ENCODE measurements at regions not wholly inside any gene's neighbourhood (a gene's known extent, or its start where the extent isn't known, plus 50 kb on each side); places are given as distances from the start of the nearest gene placed in this dataset.

- Histone ChIP-seq H3K27ac (ENCODE audit: low read depth, low read length) (no peak overlapping the region), H3K79me2 (ENCODE audit: insufficient read depth, low read length) (no peaks in the 10 kb centered on the region), H3K4me1 (ENCODE audit: insufficient read depth, low read length) (no peaks in the 10 kb centered on the region), H3K36me3 (ENCODE audit: insufficient read depth, low read length) (no peaks in the 10 kb centered on the region), H3K9me3 (ENCODE audit: insufficient read depth, low read depth, low read length) (no peaks in the 10 kb centered on the region), H4K20me1 (ENCODE audit: insufficient read depth, low read length) (no peaks in the 10 kb centered on the region), H3K9ac (ENCODE audit: low read length) (no peak overlapping the region), H3K27me3 (ENCODE audit: insufficient read depth, low read length) (no peaks in the 10 kb centered on the region), H3K4me2 (ENCODE audit: low read length) (no peak overlapping the region), H2AFZ (ENCODE audit: low read depth, low read length) (no peak overlapping the region), H3K4me3 (ENCODE audit: insufficient read depth, low read depth, low read length) (no peak overlapping the region)
- Mint-ChIP-seq H3K27me3 (ENCODE audit: low read depth, unreplicated experiment) (no peaks in the 10 kb centered on the region), H3K4me1 (ENCODE audit: low read depth, unreplicated experiment) (no peaks in the 10 kb centered on the region), H3K27ac (ENCODE audit: unreplicated experiment) (no peak overlapping the region), H3K4me3 (ENCODE audit: unreplicated experiment) (no peak overlapping the region), H3K9me3 (ENCODE audit: unreplicated experiment) (no peaks in the 10 kb centered on the region), H3K36me3 (ENCODE audit: low read depth, unreplicated experiment) (no peaks in the 10 kb centered on the region)
- no peak for FAIRE-seq
- no peak for TF ChIP-seq EZH2 (IDR thresholded peaks at IDR 0.05; ENCODE audit: insufficient read depth, low read length)
- no peak for TF ChIP-seq CTCF (IDR thresholded peaks at IDR 0.05; ENCODE audit: insufficient read depth, low read depth, low read length)
- DNase-seq (ENCODE audit: low read depth): no peak
Measured at GRCh38 chr2:223365158-223365679, 236.9 kb downstream of the SCG2 start.

DNA sequence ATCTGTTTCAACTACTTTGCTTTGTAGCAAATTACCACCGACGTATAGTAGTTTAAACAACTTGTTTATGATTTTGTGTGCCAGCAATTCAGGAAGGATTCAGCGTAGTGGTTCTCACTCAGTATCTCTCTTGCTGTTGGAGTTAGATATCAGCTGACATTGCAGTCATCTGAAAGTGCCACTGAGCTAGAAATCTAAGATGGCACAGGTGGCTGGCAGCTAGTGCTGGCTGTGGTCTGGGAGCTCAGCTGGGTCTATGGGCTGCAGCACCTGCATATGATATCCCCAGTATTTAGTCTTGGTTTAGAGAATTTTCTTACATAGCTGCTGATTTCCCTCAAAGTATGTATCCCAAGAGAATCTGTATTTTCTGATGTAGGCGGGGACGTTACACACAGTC, 235.6 kb downstream of the SCG2 start:
- Histone ChIP-seq H3K4me3 (ENCODE audit: insufficient read depth, low read depth, low read length) (no peak overlapping the region), H3K27me3 (ENCODE audit: insufficient read depth, low read length) (no peaks in the 10 kb centered on the region), H3K36me3 (ENCODE audit: insufficient read depth, low read length) (no peaks in the 10 kb centered on the region), H3K9me3 (ENCODE audit: insufficient read depth, low read depth, low read length) (no peaks in the 10 kb centered on the region), H3K4me1 (ENCODE audit: insufficient read depth, low read length) (no peaks in the 10 kb centered on the region), H3K79me2 (ENCODE audit: insufficient read depth, low read length) (no peaks in the 10 kb centered on the region), H3K27ac (ENCODE audit: low read depth, low read length) (no peak overlapping the region), H3K9ac (ENCODE audit: low read length) (no peak overlapping the region), H4K20me1 (ENCODE audit: insufficient read depth, low read length) (no peaks in the 10 kb centered on the region), H3K4me2 (ENCODE audit: low read length) (no peak overlapping the region), H2AFZ (ENCODE audit: low read depth, low read length) (no peak overlapping the region)
- Mint-ChIP-seq H3K4me3 (ENCODE audit: unreplicated experiment) (no peak overlapping the region), H3K36me3 (ENCODE audit: low read depth, unreplicated experiment) (no peaks in the 10 kb centered on the region), H3K4me1 (ENCODE audit: low read depth, unreplicated experiment) (no peaks in the 10 kb centered on the region), H3K27me3 (ENCODE audit: low read depth, unreplicated experiment) (no peaks in the 10 kb centered on the region), H3K9me3 (ENCODE audit: unreplicated experiment) (no peaks in the 10 kb centered on the region), H3K27ac (ENCODE audit: unreplicated experiment) (no peak overlapping the region)
- no peak for FAIRE-seq
- TF ChIP-seq CTCF (IDR thresholded peaks at IDR 0.05; ENCODE audit: insufficient read depth, low read depth, low read length) (no peak), EZH2 (IDR thresholded peaks at IDR 0.05; ENCODE audit: insufficient read depth, low read length) (no peak)
- DNase-seq (ENCODE audit: low read depth): no peak

- Histone ChIP-seq H3K27ac (ENCODE audit: low read depth, low read length) (no peak overlapping the region), H3K79me2 (ENCODE audit: insufficient read depth, low read length) (no peaks in the 10 kb centered on the region), H3K4me1 (ENCODE audit: insufficient read depth, low read length) (no peaks in the 10 kb centered on the region), H3K4me2 (ENCODE audit: low read length) (no peak overlapping the region), H2AFZ (ENCODE audit: low read depth, low read length) (no peak overlapping the region), H3K27me3 (ENCODE audit: insufficient read depth, low read length) (no peaks in the 10 kb centered on the region), H3K4me3 (ENCODE audit: insufficient read depth, low read depth, low read length) (no peak overlapping the region), H3K9ac (ENCODE audit: low read length) (no peak overlapping the region), H4K20me1 (ENCODE audit: insufficient read depth, low read length) (no peaks in the 10 kb centered on the region), H3K36me3 (ENCODE audit: insufficient read depth, low read length) (no peaks in the 10 kb centered on the region), H3K9me3 (ENCODE audit: insufficient read depth, low read depth, low read length) (no peaks in the 10 kb centered on the region)
- DNase-seq (ENCODE audit: low read depth) (no peak), FAIRE-seq (no peak)
- no peaks in the 10 kb centered on the region for H3K4me1 Mint-ChIP-seq (ENCODE audit: low read depth, unreplicated experiment)
- no peaks in the 10 kb centered on the region for H3K27me3 Mint-ChIP-seq (ENCODE audit: low read depth, unreplicated experiment)
- TF ChIP-seq EZH2 (IDR thresholded peaks at IDR 0.05; ENCODE audit: insufficient read depth, low read length): no peak
- TF ChIP-seq CTCF (IDR thresholded peaks at IDR 0.05; ENCODE audit: insufficient read depth, low read depth, low read length): no peak
- no peak overlapping the region for H3K4me3 Mint-ChIP-seq (ENCODE audit: unreplicated experiment)
- no peaks in the 10 kb centered on the region for H3K9me3 Mint-ChIP-seq (ENCODE audit: unreplicated experiment)
- no peak overlapping the region for H3K27ac Mint-ChIP-seq (ENCODE audit: unreplicated experiment)
- no peaks in the 10 kb centered on the region for H3K36me3 Mint-ChIP-seq (ENCODE audit: low read depth, unreplicated experiment)
Measured at GRCh38 chr2:223368481-223368880, 233.7 kb downstream of the SCG2 start.
